Esophagus squamous epithelium (tissue), 4 donors: ENCODE measurements at regions not wholly inside any gene's neighbourhood (a gene's known extent, or its start where the extent isn't known, plus 50 kb on each side); places are given as distances from the start of the nearest gene placed in this dataset.

Experiments used
- POLR2A ChIP-seq, 4 donors: fragments of 450-650 bp; IDR thresholded peaks; one replicate each; pipeline ENCODE4 v1.6.1; 2017; ENCODE audit warnings: antibody characterized with exemption in 4 of 4, mild to moderate bottlenecking in 4 of 4, moderate library complexity in 3 of 4
- TF ChIP-seq, protein P1 (sequence below), 6 experiments: fragments of 450-650 bp in 4 of 6; fragments of 200-600 bp in 2 of 6; sonication (generic) in 2 of 6; IDR thresholded peaks; one replicate each; pipeline ENCODE4 v1.5.1; 2016 to 2019; ENCODE audit warnings: antibody characterized with exemption in 6 of 6, mild to moderate bottlenecking in 4 of 6, moderate library complexity in 4 of 6

- TF ChIP-seq, protein P1, sequence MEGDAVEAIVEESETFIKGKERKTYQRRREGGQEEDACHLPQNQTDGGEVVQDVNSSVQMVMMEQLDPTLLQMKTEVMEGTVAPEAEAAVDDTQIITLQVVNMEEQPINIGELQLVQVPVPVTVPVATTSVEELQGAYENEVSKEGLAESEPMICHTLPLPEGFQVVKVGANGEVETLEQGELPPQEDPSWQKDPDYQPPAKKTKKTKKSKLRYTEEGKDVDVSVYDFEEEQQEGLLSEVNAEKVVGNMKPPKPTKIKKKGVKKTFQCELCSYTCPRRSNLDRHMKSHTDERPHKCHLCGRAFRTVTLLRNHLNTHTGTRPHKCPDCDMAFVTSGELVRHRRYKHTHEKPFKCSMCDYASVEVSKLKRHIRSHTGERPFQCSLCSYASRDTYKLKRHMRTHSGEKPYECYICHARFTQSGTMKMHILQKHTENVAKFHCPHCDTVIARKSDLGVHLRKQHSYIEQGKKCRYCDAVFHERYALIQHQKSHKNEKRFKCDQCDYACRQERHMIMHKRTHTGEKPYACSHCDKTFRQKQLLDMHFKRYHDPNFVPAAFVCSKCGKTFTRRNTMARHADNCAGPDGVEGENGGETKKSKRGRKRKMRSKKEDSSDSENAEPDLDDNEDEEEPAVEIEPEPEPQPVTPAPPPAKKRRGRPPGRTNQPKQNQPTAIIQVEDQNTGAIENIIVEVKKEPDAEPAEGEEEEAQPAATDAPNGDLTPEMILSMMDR (IDR thresholded peaks at IDR 0.05): no peak
- no peak for TF ChIP-seq POLR2A (IDR thresholded peaks at IDR 0.05)
Measured at GRCh38 chr20:5434116-5434515, 117.4 kb upstream of the PROKR2 start.
